Right ventricle myocardium superior (tissue), 1 donor: ENCODE measurements at regions not wholly inside any gene's neighbourhood (a gene's known extent, or its start where the extent isn't known, plus 50 kb on each side); places are given as distances from the start of the nearest gene placed in this dataset.
A peak's percentile ranks its signal among the peaks of the same experiment; 100 is the strongest.

Source experiments
- ATAC-seq: fragments of 200-7000 bp; cut with Tn5 transposase; one replicate; pipeline ENCODE4 v1.9.1; 2020; ENCODE audit warnings: mild to moderate bottlenecking; ENCODE audit not compliant: poor library complexity
- DNase-seq: peaks from one replicate; pipeline ENCODE4 v3.0.0-alpha.2; 2020
- intact Hi-C: fragments of 100-400 bp; cut with DNase I; formaldehyde crosslinking; loops from one replicate; pipeline ENCODE4 v1.11.2; 2022
- donor health status: DM: no; HTN: yes; CAD: no; lungs with severe emphysema.

DNA sequence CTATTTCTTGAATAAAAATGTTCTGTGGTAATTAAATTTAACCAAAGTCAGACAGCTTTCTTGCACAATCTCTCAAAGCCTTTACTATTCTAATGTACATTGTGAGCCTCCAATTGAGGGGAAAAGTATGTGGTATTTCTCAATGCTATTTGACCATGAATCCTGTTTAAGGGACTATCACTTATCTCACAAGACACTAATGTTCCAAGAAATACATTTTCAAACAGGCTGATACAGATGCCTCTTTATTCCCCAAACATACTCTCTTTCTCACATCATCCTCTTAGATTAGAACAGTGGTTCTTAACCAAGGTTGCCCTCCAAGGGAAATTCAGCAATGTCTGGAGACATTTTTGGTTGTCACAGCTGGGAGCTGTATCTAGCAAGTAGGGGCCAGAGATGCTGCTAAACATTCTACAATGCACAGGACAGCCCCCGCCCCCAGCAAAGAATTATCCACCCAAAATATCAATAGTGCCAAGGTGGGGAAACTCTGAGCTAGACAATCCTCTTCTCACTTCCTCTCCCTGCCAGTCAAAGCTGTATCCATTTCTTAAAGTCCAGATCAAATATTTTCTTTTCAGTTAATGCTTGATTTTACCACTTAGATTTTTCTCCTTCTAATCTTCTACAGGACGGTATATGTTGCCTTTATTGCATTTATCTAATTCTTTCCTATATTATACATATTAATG is 129.2 kb upstream of the TRIM2 start:
- ATAC-seq (no peak), DNase-seq (no peak)
- intact Hi-C loops: no loop called here

DNA sequence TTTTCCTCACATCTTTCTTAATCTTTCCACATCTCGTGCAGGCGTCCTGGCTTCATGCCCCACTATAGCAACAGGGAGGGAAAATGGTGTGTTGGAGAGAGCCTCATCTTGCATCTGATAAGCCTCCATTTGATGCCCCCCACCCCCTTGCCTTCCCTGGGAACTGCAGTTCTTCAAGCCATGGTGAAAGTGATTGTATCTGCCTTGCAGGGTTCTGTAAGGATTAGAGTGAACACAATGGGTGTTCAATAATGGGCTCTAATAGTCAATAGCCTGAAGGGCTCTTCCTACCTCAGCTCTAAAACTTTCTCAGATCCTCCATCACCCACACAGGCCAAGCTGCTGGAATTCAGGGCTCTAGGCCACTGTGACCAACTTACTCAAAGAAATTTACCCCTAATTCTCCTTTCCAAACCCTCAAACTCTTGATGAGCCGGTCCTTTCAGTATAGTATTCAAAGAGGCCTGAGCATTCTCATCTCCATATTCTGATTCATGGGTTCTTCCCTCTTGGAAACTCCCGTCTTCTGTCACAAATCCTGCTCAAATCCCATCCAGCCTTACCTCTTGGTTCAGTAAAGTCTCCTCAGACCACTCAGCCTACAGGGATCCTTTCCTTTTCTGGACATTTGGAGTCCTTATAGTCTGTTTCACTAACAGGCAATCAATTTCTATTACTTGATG is 128.3 kb upstream of the TRIM2 start:
- intact Hi-C loops: no loop called here
- no peak for DNase-seq
- no peak for ATAC-seq

DNA sequence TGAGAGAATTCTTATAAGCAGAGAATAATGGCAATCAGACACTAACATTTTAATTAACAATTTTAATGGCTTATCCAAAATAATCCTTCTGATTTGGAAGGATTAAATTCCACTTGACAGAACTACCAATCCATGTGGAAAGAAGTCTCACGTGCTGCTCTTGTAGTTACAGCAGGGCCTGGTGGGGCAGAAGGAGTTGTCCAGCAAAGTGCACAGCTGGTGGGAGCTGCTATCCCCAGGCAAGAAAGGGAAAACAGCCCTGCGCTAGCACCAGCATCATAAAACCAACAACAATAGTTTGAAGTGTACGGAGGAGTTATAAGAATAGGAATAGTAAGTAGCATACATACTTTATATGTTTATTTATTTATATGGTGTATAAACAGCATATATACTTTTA is 127.4 kb upstream of the TRIM2 start:
- DNase-seq: no peak
- no peak for ATAC-seq
- intact Hi-C loops: no loop called here

DNA sequence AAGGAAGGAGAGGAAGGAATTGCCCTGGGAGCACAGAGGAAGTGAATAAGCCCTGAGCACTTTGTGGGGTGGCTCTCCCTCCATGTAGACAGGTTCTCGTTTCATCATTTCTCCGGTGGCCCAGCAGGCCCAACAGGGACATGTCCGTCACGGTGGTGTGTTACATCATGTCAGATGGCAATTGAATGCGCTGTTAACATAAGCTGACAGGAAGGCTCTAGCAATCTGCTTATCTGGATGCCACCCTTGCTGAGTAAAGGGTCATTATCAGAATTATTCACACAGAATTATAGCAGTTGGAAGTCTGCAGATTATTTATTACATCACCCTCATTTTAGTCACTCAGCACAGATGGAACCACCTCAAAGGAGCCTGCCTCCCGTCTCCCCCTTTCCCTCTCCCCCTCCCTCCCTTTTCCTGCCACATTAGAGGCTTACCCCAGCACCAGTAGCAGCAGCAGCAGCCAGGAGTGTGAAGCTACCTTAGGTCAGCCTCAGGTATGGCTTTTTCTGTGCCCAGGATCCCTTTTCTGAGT is 124.3 kb upstream of the TRIM2 start:
- ATAC-seq (no peak), DNase-seq (no peak)
- intact Hi-C loops: loop anchor here (5.0 kb wide), 2 partner anchors 47 to 233 kb away; no protein-coding TSS in a partner anchor

DNA sequence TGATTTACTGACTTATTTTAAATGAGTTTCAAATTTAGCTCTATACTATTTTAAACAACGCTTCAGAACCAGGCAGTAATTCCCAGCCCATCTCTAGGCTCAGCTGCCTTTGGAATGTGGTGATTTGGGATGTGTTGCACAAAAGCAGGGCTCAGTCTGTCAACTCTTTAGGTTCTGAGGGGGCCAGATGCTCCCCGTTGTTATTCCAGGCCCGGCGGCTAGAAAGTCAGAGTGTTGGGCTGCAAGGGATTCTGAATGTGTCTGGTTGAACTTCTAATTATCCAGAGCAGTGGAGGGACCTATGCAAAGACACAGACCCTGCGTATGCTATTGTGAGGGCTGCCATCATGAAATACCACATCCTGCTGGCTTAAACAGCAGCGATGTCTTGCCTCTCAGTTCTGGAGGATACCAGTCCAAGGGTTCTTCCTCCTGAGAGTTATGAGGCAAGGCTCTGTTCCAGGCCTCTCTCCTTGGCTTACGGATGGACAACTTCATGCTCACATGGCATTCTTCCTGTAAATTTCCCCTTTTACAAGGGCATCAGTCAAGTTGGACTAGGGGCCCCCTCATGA is 123.2 kb upstream of the TRIM2 start:
- ATAC-seq: no peak
- intact Hi-C loops: loop anchor here (5.0 kb wide), 2 partner anchors 46 to 234 kb away; no protein-coding TSS in a partner anchor

DNA sequence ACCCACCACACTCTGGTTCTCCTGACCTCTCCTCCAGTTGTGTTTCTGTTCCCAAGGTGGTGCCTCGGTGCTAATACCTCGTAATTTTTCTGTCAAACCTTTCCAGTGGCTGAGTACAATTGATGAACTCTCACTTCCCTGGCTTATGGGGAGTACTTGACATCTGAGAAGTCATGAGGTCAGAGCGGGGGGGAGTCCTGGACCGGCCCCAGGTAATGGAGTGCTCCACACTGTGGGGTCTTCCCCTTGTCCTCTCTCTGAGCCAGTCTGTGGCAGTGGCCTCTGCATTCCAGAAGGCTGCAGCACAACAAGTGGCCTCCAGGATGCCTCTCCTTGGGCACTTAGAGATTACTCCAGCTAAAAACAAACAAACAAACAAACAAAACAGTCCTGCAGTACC is 122.5 kb upstream of the TRIM2 start:
- intact Hi-C loops: loop anchor here (5.0 kb wide), 2 partner anchors 46 to 234 kb away; no protein-coding TSS in a partner anchor
- ATAC-seq (no peak), DNase-seq (no peak)

More for the DNA sequence above, 123.2 kb upstream of the TRIM2 start:
- no peak for DNase-seq

DNA sequence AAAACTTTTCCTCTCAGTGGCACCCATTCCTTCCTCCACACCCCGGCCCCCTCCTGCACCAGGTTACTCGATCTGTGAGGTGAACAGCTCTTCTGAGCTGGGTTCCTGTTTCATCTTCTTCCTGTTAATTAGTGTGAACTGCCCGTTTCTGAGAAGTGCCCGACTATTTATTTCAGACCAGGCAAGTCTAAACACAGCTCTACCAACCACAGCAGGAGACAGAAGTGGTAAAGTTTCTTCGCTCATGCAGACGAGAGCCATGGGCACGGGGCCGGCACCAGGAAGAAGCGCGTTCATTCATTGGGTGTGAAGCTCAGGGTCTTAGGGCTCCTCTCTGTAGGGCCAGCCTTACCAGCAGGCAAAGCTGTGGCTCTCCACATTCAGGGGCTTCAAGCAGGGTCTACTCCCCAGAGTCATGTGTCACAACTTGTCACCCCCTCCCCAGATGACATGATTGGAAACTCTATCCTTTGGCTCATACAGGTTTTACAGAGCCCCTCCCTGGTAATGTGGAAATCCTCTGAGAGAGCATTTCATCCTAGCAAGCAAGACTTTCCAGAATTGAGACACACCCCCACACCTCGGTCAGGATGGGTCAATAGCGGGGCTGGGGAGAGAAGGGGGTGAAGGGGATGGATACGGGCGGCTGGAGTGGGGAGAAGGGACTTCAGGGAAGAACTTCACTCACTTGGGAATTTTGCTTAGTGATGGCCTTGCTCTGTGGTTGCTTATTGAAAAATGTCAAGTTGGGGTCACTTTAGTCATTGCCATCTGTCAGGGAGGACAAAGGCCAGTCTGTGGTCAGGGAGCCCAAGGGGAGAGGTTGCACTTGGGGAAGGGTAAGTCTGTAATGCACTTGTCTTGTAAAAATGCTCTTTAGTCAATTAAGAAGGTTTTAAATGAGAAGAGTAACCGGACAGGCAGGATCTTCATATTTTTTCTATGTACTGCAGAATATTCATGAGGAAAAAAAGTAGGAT is 121.6 kb upstream of the TRIM2 start:
- intact Hi-C loops: loop anchor here (5.0 kb wide), 2 partner anchors 45 to 235 kb away; no protein-coding TSS in a partner anchor
- ATAC-seq (no peak), DNase-seq (no peak)

DNA sequence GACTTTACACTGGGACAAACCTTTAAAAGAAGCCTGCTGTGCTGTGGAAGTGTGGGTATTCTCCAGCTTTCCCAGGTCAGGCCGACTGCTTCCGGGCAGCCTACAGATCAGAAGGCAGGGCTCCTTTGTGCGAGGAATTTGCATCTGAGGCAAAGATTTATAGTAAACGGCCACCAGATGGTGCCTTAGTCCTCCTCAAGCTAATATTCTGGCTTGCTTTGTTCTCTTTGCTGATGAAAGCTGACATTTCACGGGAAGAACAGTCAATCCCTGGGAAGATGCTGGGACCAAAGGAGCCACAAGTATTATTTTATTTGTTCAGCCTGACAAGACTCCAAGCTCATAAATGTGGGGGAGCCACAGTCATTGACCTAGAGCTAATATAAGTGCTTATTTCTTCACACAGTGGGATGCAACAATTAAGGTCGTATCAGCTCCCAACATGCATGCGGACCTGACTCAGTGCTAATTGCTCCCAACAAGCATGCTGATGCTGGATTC is 120.7 kb upstream of the TRIM2 start:
- DNase-seq (no peak), ATAC-seq (peak; percentile 90)
- intact Hi-C loops: loop anchor here (5.0 kb wide), 2 partner anchors 44 to 236 kb away; no protein-coding TSS in a partner anchor

DNA sequence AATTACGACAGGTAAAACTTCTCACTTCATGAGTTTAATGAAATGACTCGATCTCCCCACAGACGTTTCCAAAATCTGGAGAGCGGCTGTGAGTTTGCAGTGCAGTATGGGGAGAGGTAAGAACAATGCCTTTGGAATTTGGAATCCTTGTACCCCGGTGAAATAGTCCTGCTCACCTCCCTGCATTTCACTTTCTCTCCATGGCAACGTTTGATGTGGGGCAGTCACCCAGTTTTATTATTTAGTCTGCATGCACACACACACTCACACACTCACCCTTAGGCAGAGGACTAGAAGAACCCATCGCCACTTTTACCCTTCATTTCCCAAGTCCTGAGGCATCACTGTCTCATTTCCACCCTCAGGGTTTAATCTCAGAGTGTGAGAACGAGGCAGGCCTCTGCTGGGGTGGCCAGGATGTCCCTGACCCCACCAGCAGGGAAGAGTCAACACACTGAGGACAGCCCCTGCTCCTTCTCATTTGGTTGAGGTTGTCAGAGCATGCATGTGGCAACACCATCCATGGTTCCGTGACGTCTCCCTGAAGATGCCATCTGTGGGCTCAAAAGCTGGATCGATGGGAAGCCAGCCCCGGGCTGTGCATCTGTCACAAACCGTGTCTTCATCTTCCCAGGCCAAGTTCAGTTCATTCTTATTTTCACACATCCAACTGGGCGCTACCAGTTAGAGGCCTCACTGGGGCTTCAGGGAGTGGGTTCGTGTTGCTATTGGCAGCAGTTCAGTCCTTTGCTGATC is 119.8 kb upstream of the TRIM2 start:
- DNase-seq: no peak
- intact Hi-C loops: loop anchor here (5.0 kb wide), 2 partner anchors 43 to 237 kb away; no protein-coding TSS in a partner anchor
- no peak for ATAC-seq

DNA sequence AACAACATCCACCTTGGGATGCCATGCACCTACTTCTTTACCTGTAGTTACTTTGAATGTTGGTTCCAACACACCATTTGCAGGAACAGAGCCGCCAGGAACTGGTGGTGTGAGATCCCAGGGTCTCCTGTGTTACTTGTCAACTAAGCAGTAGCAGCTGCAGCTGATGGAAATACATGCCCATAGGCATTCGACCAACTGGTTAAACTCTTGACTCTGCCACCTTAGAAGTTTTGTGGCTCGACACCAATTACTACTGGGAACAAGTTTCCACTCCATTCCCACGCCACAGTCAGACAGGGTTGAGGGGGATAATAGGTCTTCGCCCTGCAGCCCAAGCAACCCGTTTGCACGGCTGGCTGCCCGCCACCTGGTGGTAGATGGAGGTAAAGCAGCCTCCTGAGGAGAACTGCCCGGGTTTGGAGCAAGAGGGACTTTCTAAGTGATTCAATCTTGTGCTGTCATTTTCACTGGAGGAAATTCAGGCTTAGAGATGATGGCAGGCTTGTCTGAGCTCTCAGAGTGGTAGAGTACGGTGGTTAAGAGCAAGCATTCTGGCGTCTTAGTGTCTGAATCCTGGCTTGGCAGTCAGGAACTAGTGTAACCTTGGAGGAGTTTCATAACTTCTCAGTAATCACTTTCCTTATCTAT is 119.1 kb upstream of the TRIM2 start:
- peak; percentile 81 for ATAC-seq
- intact Hi-C loops: loop anchor here (5.0 kb wide), 2 partner anchors 42 to 238 kb away; no protein-coding TSS in a partner anchor
- DNase-seq: peak; percentile 86

DNA sequence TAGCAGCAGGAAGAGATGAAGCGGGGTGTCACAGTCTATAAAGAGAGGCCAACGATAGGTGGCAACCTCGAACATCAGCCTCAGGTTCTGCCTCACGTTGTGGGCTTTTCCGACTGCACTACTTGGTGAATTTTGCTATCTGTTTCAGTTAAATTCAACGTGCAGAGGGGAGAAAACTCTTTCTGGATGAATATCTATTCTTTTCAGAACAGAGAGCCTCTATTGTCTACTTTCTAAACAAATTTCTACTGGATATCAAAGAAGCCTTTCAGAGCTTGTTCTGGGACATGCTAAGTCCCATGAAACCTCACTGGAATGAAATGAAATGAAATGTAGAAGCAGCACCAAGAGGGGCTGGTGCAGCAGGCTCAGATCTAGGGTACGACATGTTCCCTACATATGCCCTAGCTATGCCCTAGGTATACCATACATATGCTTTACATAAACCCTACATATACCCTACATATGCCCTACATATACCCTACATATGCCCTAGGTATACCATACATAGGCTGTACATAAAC is 116.5 kb upstream of the TRIM2 start:
- intact Hi-C loops: no loop called here
- no peak for DNase-seq
- no peak for ATAC-seq

DNA sequence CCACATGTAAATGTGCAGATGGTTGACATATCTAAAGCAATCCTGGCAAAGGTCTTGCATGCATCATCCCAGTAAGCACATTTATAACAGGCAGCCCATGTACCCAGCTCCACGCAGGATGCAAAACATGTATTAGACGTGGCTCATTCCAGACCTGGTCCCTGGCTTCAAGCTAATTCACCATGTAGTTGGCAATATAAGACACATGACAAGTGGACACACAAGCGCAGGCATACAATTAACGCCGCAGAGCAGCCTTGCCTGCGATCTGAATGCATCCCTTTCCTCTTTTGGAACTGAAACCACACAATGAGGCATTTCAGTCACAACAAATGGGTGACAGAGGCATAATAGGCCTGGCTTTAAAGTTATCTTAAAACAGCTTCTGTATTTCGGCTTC is 114.5 kb upstream of the TRIM2 start:
- ATAC-seq (no peak), DNase-seq (no peak)
- intact Hi-C loops: no loop called here

DNA sequence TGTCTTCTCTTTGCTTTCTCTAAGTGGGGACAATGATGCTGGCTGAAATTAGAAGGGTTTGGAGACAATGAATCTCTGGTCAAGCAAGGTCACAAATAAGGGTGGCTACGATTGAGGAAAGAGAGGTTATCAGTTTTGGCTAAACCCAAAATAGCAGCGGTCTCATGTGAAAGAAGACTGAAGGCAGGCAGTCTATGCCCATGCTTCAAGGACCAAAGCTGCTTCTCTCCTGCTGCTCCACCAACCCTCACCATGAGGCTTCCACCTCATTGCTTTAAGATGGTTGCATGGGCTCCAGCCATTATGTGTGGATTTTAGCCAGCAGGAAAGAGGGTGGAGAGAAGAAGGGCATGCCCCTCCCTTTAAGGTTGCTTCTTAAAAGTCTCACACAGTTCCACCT is 114.1 kb upstream of the TRIM2 start:
- intact Hi-C loops: no loop called here
- DNase-seq (no peak), ATAC-seq (no peak)

DNA sequence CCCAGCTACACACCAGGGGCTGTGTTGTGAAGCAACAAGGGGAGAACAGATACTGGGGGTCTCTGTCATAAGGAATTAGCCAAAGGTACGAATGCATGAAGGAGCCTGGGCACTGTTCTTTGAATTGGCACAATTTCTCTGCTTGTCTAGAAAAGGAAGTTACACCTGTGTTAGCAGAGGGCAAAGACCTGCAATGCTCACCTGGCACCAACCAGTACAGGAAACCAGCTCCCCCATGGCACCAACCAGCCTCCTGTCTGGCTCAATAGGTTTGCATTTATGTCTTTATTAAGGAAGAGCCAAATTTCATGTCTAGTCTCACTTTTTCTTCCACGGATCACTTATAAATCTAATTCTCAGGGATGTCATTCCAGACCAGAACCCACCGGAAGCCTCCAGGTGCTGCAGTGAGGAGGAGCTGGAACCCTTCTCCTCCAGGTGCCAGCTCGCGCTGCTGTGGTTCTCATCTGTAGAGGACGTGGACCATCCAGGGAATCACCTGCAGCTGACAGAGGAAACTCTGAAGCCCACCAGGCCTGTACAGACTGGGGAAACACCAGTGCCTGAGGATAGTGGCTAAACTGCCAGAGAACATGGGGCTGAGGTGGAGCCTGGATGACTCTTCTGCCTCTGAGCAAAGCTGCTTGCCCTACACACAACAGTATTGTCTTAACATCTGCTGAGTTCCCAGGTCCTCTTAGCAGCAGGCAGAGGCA is 113.4 kb upstream of the TRIM2 start:
- intact Hi-C loops: no loop called here
- ATAC-seq (no peak), DNase-seq (no peak)

DNA sequence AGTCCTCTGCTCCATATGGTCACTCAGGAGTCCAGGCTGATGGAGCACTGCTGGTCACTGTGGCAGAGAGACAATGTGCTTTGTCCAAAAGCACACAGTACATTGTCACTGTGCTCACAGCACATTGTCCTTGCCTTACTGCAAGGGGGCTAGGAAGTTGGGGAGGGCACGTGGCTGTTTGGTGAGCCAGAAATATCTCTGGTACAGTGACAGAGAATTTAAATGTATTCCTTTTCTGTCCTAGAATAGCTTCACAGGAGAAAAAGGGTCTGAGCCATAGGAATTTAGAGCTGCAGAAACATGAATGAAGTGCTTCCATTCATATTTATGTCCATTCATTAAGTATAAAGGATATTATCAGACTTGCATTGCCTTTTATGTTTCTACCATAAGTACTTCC is 110.8 kb upstream of the TRIM2 start:
- intact Hi-C loops: no loop called here
- DNase-seq (no peak), ATAC-seq (no peak)

DNA sequence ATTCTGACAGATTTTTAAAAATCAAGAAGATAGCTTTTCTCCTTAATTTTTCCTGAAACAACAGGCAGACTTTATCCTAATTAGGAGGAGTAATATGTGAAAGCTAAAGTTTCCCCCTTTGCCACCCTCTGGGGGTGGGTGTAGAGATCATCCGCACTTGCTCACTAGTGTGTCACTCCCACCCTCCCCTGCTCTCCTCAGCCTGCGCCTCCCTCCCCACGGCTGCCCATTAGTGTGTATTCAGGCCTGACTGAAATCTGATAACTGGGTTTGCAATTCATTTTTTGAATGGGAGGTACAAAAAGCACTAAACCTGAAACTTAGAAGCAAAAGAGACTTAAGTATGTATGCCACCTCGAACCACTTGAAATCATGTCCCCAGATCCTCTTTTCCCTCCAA is 110.4 kb upstream of the TRIM2 start:
- ATAC-seq: no peak
- no peak for DNase-seq
- intact Hi-C loops: no loop called here
